ENCODE measurements at regions not wholly inside any gene's neighbourhood (a gene's known extent, or its start where the extent isn't known, plus 50 kb on each side); places are given as distances from the start of the nearest gene placed in this dataset.

DNA sequence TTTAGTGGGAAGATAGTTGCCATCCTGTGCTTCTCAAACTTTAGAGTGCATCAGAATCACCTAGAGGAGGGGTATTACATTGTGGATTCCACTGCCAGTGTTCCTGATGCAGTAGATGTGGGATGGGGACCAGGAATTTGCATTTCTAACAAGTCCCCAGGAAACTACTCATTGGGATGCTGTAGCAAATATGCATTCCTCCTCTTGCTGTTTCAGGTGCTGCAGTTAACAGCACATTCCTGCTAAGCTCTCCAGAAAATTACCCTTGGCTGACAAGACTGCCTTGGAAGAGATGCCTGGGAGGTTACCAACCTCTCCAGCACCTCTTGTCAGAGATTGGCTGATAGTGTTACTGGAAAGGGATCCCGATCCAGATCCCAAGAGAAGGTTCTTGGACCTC is 270.5 kb downstream of the OSTF1 start:
- no peak overlapping the region for H4K8ac ChIP-seq (ENCODE audit: low read depth in 2 of 2, low read length in 2 of 2)
- no peak overlapping the region for H3K56ac ChIP-seq (ENCODE audit: extremely low read depth, insufficient read depth, low read length)
- intact Hi-C loops (cut with micrococcal nuclease) = no loop called here
- no peaks in the 10 kb centered on the region for H3K27me3 ChIP-seq (ENCODE audit: control insufficient read depth, insufficient read depth, low read length)
- no TSS peak for BruUV-seq (replicated peaks)
- no peak overlapping the region for H2BK15ac ChIP-seq (ENCODE audit: low read depth, low read length)
- in situ Hi-C loops (cut with MboI; ENCODE audit: low sequenced_read_pairs) = no loop called here
- CTCF ChIA-PET = no interaction called here
- POLR2A ChIA-PET (ENCODE audit: unreplicated experiment) = no interaction called here
- no peak overlapping the region for H3K23ac ChIP-seq (ENCODE audit: low read depth, low read length)
- H3K9ac ChIP-seq (ENCODE audit: low read depth, low read length) = no peak overlapping the region
- H3K4me1 ChIP-seq (ENCODE audit: control insufficient read depth, insufficient read depth, low read length) = no peaks in the 10 kb centered on the region
- no peak overlapping the region for H3K27ac ChIP-seq (ENCODE audit: insufficient read depth, low read length)
- no peak overlapping the region for H2AFZ ChIP-seq (replicated peaks; ENCODE audit: low read length, poor library complexity)
- DNase-seq = no peak
- no peak overlapping the region for H3K14ac ChIP-seq (replicated peaks; ENCODE audit: low read depth, low read length)
- no peak overlapping the region for H3K4me2 ChIP-seq (ENCODE audit: low read depth, low read length)
- H4K5ac ChIP-seq (ENCODE audit: low read depth, low read length) = no peak overlapping the region
- H3K4me3 ChIP-seq (ENCODE audit: insufficient read depth, low read depth, low read length) = no peak overlapping the region
- no peak overlapping the region for H2AK9ac ChIP-seq (replicated peaks; ENCODE audit: low read depth, low read length, poor library complexity)
- no peak overlapping the region for H2AK5ac ChIP-seq (ENCODE audit: low read depth, low read length)
- H4K20me1 ChIP-seq (ENCODE audit: insufficient read depth, low read length) = no peaks in the 10 kb centered on the region
- no peak overlapping the region for H3K18ac ChIP-seq (ENCODE audit: low read depth, low read length)
- dilution Hi-C loops (cut with HindIII; ENCODE audit: low sequenced_read_pairs, unreplicated experiment) = no loop called here
- no peak overlapping the region for H2BK5ac ChIP-seq (ENCODE audit: low read depth, low read length, poor library complexity, severe bottlenecking)
- no peaks in the 10 kb centered on the region for H3K36me3 ChIP-seq (ENCODE audit: control insufficient read depth, insufficient read depth, low read length)
- no peak overlapping the region for H2BK120ac ChIP-seq (ENCODE audit: low read depth, low read length)
- no CpG with 5 or more reads among the region's 1 CpG for WGBS, 2 experiments (ENCODE audit: extremely low coverage in 2 of 2, insufficient read length in 1 of 2)
- ATAC-seq (ENCODE audit: low read depth) = no peak
- H4K91ac ChIP-seq (ENCODE audit: insufficient read depth, low read depth, low read length) = no peak overlapping the region
- H3K9me1 ChIP-seq (ENCODE audit: insufficient read depth, low read length) = no peaks in the 10 kb centered on the region
- peaks cover 2% of the 10 kb centered on the region for H3K9me3 ChIP-seq (ENCODE audit: control insufficient read depth, insufficient read depth, low read length)
- no peak overlapping the region for H3K4ac ChIP-seq (ENCODE audit: low read depth, low read length)
- no peak overlapping the region for H2BK20ac ChIP-seq (ENCODE audit: low read depth, low read length)
- no peaks in the 10 kb centered on the region for H3K79me1 ChIP-seq (ENCODE audit: low read depth in 1 of 2, low read length in 2 of 2)
- TF ChIP-seq SMC3 (IDR thresholded peaks at IDR 0.05; ENCODE audit: low read depth, low read length) = no peak
- no peak for TF ChIP-seq MXI1 (IDR thresholded peaks at IDR 0.05; ENCODE audit: borderline replicate concordance, low read depth, low read length)
- no peak for TF ChIP-seq MAZ (IDR thresholded peaks at IDR 0.05; ENCODE audit: borderline replicate concordance, low read depth, low read length)
- no peak for TF ChIP-seq BHLHE40 (IDR thresholded peaks at IDR 0.05; ENCODE audit: low read depth, low read length)
- no peak for TF ChIP-seq CHD1 (IDR thresholded peaks at IDR 0.05; ENCODE audit: low read depth, low read length)
- no peak for TF ChIP-seq CEBPB (IDR thresholded peaks at IDR 0.05; ENCODE audit: low read depth, low read length)
